ENCODE measurements at regions not wholly inside any gene's neighbourhood (a gene's known extent, or its start where the extent isn't known, plus 50 kb on each side); places are given as distances from the start of the nearest gene placed in this dataset.

GRCh38 chr6:98650941-98651340 is 183.4 kb upstream of the POU3F2 start:
- H3K4me3 ChIP-seq (replicated peaks; ENCODE audit: low read depth, low read length), result no peak overlapping the region
- no peak for DNase-seq (ENCODE audit: low read depth)
- no peak for TF ChIP-seq CTCF (IDR thresholded peaks at IDR 0.05; ENCODE audit: low read length, missing control alignments)

GRCh38 chr6:98653179-98653578 is 181.2 kb upstream of the POU3F2 start:
- no peak for TF ChIP-seq CTCF (IDR thresholded peaks at IDR 0.05; ENCODE audit: low read length, missing control alignments)
- DNase-seq (ENCODE audit: low read depth), result no peak
- no peak overlapping the region for H3K4me3 ChIP-seq (replicated peaks; ENCODE audit: low read depth, low read length)

GRCh38 chr6:98657764-98658163 is 176.6 kb upstream of the POU3F2 start:
- no peak overlapping the region for H3K4me3 ChIP-seq (replicated peaks; ENCODE audit: low read depth, low read length)
- no peak for TF ChIP-seq CTCF (IDR thresholded peaks at IDR 0.05; ENCODE audit: low read length, missing control alignments)
- peak; percentile 53 for DNase-seq (ENCODE audit: low read depth)

- no peak for TF ChIP-seq CTCF (IDR thresholded peaks at IDR 0.05; ENCODE audit: low read length, missing control alignments)
- no peak overlapping the region for H3K4me3 ChIP-seq (replicated peaks; ENCODE audit: low read depth, low read length)
- no peak for DNase-seq (ENCODE audit: low read depth)
Observed at GRCh38 chr6:98669371-98669770, 165.0 kb upstream of the POU3F2 start.

GRCh38 chr6:98670045-98670746 is 164.2 kb upstream of the POU3F2 start:
- no peak overlapping the region for H3K4me3 ChIP-seq (replicated peaks; ENCODE audit: low read depth, low read length)
- no peak for DNase-seq (ENCODE audit: low read depth)
- no peak for TF ChIP-seq CTCF (IDR thresholded peaks at IDR 0.05; ENCODE audit: low read length, missing control alignments)

- TF ChIP-seq CTCF (IDR thresholded peaks at IDR 0.05; ENCODE audit: low read length, missing control alignments), result no peak
- no peak overlapping the region for H3K4me3 ChIP-seq (replicated peaks; ENCODE audit: low read depth, low read length)
- no peak for DNase-seq (ENCODE audit: low read depth)
Observed at GRCh38 chr6:98672681-98673475, 161.5 kb upstream of the POU3F2 start.
